ENCODE measurements at regions not wholly inside any gene's neighbourhood (a gene's known extent, or its start where the extent isn't known, plus 50 kb on each side); places are given as distances from the start of the nearest gene placed in this dataset.

DNA sequence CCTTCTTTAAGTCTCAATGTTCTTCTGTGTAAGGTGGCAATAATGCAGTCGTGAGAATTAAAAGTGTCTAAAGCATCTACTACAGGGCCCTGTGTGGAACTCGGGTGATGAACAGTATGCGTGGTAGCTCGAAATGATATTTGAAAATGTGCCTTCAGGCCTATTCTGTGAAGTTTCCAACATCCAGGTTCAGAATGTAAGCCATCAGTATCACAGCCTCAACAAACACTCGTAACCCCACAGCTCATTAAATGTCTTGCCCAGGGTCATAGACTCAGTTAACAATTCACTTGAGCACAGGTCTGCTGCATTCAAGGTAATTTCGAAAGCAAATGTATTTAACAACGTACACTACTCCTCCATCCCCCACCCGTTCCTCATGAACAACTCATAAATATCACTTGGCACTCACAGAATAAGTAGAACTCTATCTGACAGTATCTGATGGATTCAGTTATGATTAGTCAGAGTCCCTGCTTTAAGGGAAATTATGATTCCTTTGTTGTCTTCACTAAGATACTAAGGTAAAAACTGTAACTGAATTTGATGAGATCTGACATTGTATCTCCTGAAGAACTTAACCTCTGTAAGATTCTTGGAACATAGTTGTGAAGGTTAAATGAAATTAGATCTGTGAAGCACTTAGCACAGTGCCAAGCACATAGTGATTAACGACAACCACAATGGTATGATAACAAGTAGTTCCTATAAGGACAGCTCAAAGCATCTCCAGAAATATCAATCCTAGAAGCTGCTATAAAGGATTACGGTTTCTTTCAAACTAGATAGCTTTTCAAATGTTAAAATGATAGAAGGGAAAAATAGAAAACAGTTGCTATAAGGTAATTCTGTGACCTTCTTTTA is 642.3 kb downstream of the TBL1XR1 start:
- DNase-seq (ENCODE audit: low read depth) = no peak

DNA sequence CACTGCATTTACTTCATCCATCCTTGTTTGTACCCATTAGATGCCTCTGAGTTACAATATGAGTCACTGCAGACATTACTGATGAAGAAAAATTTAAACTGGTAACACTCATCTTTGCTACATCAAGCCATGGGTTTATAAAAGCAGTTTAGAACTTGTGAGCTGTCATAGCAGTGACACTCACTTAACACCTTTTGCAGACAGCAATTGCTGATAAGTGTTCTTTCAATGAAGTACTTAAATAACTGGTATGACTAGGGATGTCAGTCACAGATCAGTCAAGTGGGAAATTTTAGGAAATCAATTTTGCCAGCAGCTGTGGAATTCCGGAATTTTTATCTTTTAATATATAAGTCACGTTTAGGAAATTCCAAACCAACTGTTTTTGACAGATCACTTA is 643.0 kb downstream of the TBL1XR1 start:
- no peak for DNase-seq (ENCODE audit: low read depth)

DNA sequence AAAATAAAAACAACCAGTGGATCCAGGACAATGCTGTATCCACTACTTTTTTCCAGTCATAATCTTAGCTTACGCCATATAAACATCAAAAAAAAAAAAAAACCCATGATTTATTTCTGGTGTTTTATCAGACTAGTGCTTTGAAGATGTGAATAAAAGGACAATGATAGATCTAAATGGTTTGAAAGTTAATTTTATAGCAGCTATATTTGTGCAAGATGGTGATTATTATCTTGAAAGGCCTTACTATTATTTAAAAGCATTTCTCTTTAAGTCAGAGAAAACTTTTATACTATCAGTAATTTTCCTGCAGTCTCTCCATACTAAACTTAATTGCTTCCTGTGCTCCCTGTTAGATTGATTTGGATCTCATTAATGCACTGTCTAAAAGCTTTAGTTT is 670.3 kb downstream of the TBL1XR1 start:
- no peak for DNase-seq (ENCODE audit: low read depth)

GRCh38 chr3:176526225-176526624 is 671.1 kb downstream of the TBL1XR1 start:
- DNase-seq (ENCODE audit: low read depth) = no peak

- DNase-seq (ENCODE audit: low read depth) = no peak
Measured at GRCh38 chr3:176523114-176523513, 674.2 kb downstream of the TBL1XR1 start.

- DNase-seq (ENCODE audit: low read depth) = no peak
Measured at GRCh38 chr3:176522436-176522835, 674.8 kb downstream of the TBL1XR1 start.

- DNase-seq (ENCODE audit: low read depth) = peak; percentile 60
Measured at GRCh38 chr3:176521531-176522175, 675.6 kb downstream of the TBL1XR1 start.

- peak; percentile 25 for DNase-seq (ENCODE audit: low read depth)
Measured at GRCh38 chr3:176514297-176514696, 683.0 kb downstream of the TBL1XR1 start.

GRCh38 chr3:176513604-176514003 is 683.7 kb downstream of the TBL1XR1 start:
- no peak for DNase-seq (ENCODE audit: low read depth)

- no peak for DNase-seq (ENCODE audit: low read depth)
Measured at GRCh38 chr3:176512037-176512436, 685.2 kb downstream of the TBL1XR1 start.

DNA sequence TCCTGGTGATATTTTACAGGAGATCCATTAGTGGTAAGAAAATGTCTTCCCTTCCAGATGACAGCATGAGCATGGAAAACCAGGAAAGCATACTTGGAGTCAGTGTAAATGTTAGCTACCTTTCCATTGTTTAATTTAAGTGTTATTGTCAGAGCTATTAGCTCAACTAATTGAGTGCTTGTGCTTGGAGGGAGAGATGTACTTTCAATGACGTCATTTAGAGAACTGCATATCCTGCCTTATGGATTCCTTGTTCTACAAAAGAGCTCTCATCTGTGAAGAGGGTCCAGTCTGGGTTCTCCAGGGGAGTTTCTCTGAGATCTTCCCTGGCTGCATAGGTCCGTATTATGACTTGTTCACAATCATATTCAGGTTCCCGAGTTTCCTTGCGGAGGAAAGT is 687.2 kb downstream of the TBL1XR1 start:
- no peak for DNase-seq (ENCODE audit: low read depth)

- no peak for DNase-seq (ENCODE audit: low read depth)
Measured at GRCh38 chr3:176505878-176506621, 691.2 kb downstream of the TBL1XR1 start.

- DNase-seq (ENCODE audit: low read depth) = no peak
Measured at GRCh38 chr3:176491084-176491483, 706.2 kb downstream of the TBL1XR1 start.

DNA sequence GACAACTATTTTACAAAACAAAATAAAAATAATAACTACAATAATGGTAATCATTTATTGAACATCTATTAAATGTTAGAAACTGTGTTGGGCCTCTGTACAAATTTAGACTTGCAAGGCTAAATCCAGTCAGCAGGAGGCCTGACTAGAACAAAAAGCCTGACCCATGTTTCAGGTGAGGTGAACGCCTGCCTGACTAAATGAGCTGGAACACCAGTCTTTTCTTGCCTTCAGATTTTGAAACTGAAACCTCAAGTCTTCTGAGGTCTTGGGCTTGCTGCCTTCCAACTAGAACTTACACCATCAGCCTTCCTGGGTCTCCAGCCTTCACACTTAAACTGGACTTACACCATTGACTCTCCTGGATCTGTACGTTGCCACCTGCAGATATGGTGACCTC is 706.9 kb downstream of the TBL1XR1 start:
- no peak for DNase-seq (ENCODE audit: low read depth)

GRCh38 chr3:176479248-176479647 is 718.0 kb downstream of the TBL1XR1 start:
- DNase-seq (ENCODE audit: low read depth) = no peak

DNA sequence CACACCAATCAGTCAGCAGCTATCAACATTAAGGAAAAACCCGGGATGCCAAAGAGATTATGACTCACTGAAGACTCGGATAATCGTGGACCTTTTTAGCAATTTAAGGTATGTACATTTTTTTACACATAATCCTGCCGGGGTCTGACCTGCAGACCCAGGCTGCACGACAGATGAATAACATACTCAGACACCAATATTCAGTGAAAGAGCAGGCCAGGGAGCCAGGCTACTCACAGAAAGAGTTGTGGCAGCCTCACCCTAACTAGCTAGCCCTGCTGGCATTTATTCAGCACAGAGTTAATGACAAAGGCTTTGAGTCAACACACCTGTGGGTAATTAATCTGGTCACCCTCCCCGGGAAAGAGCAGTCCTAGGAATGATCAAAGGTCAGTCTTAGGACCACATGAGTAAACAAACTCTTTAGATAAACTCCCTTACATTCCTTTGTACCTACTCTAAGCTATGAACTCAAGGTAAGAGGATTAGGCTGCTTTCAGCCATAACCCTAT is 727.5 kb downstream of the TBL1XR1 start:
- DNase-seq (ENCODE audit: low read depth) = peak; percentile 20

GRCh38 chr3:176463610-176464009 is 733.7 kb downstream of the TBL1XR1 start:
- no peak for DNase-seq (ENCODE audit: low read depth)

- no peak for DNase-seq (ENCODE audit: low read depth)
Measured at GRCh38 chr3:176447369-176447768, 749.9 kb downstream of the TBL1XR1 start.

DNA sequence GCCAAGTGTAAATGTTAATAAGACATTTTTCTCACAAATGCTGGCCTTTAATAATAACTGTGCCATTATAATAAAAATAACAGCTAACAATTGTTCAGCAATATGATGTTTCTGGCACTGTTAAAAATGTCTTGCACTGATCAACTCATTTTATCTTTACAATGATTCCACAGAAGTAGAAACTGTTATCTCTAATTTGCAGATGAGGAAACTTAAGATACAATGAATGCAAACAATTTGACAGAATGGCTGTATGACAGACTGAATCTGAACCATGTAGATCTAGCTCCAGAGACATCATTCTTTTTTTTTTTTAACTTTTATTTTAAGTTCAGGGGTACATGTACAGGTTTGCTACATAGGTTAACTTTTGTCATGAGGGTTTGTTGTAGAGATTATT is 755.0 kb downstream of the TBL1XR1 start:
- no peak for DNase-seq (ENCODE audit: low read depth)

- no peak for DNase-seq (ENCODE audit: low read depth)
Measured at GRCh38 chr3:176439729-176440128, 757.6 kb downstream of the TBL1XR1 start.

DNA sequence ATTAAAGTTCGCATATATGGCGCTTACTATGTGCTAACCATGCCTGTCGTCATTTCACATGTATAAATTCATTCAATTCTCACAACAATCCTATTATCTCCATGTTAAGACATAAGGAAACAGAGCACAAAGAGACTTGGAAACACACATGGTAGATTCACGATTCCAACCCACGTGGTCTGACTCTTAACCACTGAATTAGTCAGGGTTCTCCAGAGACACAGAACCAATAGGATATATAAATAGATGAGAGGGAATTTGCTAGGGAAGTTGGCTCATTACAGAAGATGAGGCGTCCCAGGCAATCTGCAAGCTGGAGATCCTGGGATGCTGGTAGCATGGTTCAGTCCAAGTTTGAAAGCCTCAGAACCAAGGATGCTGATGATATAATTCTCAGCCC is 765.3 kb downstream of the TBL1XR1 start:
- peak; percentile 16 for DNase-seq (ENCODE audit: low read depth)

DNA sequence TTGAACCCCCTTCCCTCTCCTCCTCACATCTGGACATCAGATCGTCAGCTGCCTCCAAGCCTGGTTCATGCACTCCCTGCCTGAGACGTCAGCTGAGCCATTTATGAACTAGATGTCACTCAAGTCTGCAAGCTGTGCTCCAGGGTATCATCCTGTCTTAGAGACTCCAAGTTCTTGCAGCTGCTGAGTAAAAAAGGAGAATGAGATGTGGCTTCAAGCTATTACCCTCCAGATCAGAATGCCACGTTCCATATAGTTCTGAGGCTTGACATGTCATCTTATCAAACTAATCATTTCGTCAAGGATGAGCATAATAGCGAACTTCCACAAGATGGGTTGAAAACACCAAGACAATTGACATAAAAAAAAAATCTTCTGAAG is 766.3 kb downstream of the TBL1XR1 start:
- no peak for DNase-seq (ENCODE audit: low read depth)
